ENCODE measurements at regions not wholly inside any gene's neighbourhood (a gene's known extent, or its start where the extent isn't known, plus 50 kb on each side); places are given as distances from the start of the nearest gene placed in this dataset.

DNA sequence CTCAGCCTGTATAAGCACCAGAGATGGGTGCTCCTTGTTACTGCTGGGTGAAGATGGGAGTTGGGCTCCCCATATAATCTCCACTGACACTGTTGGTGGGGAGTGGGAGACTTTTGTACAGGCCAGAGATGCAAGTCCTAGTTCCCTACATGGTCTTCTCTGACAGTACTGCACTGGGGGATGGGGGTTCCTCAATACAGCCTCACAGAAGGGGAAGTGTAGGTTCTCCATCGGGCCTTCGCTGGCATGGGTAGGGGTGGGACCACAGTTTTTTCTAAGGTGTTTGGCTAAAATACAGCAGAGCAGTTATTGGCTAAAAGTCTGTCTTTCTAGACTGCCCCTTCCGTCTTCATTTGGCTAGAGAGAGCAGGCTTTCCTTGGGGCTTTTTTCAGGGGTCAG lies 167.2 kb upstream of the SERP2 start:
- TF ChIP-seq TAF1 (IDR thresholded peaks at IDR 0.05; ENCODE audit: low read depth, low read length) (no peak), POLR2A (IDR thresholded peaks at IDR 0.05; ENCODE audit: low read depth, low read length) (no peak)
